ENCODE measurements at regions not wholly inside any gene's neighbourhood (a gene's known extent, or its start where the extent isn't known, plus 50 kb on each side); places are given as distances from the start of the nearest gene placed in this dataset.

GRCh38 chr17:77506371-77506991 lies 365.7 kb downstream of the SEC14L1 start:
- no peak overlapping the region for H3K27ac ChIP-seq
- no peak overlapping the region for H3K4me3 ChIP-seq
- H3K36me3 ChIP-seq, result peaks cover under 1% of the 10 kb centered on the region; the same call in 1 of the 2 replicates
- H3K9me3 ChIP-seq (replicated peaks), result peaks cover 2% of the 10 kb centered on the region; the same call in 1 of the 2 replicates
- H3K4me1 ChIP-seq, result no peaks in the 10 kb centered on the region
- H3K27me3 ChIP-seq, result no peaks in the 10 kb centered on the region
- DNase-seq, result no peak

- DNase-seq, result no peak
- H3K4me1 ChIP-seq, result no peaks in the 10 kb centered on the region
- H3K27ac ChIP-seq, result no peak overlapping the region
- no peak overlapping the region for H3K4me3 ChIP-seq
- peaks cover 6% of the 10 kb centered on the region; the same call in 1 of the 2 replicates for H3K9me3 ChIP-seq (replicated peaks)
- H3K36me3 ChIP-seq, result no peaks in the 10 kb centered on the region
- H3K27me3 ChIP-seq, result no peaks in the 10 kb centered on the region
Observed at GRCh38 chr17:77507111-77507885, 366.5 kb downstream of the SEC14L1 start.

DNA sequence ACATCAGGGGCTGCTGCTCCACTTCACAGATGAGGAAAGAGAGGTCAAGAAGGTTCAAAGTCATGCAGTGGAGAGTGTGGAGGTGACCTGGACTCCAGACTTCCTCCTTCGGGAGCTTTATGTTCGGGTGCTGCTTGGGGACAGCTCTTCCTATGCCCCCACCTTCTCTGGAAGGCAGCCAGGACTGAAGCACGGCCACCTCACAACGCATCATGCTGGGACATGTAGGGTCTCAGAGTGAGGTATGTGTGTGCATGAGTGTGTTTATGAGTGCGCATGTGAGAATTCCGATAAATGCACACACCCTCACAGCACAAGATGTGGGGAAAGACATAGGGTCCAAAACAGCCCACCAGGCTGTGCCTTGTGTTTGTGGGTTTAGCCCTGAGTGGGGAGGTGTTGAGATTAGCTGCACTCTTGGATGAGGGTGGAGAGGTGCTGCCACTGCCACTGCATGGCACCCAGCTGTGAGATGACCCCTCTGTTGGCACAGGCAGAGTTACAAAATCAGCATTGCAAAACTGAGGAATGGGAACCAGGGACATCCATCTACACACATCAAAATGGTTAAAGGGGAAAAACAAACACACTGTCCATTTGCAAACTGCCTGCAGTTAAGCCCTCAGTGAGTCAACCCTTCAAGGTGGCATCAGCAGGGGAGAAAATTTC lies 367.4 kb downstream of the SEC14L1 start:
- Histone ChIP-seq H3K4me1 (no peaks in the 10 kb centered on the region), H3K27ac (no peak overlapping the region), H3K27me3 (no peaks in the 10 kb centered on the region), H3K9me3 (replicated peaks) (peaks cover 11% of the 10 kb centered on the region; the same call in 1 of the 2 replicates), H3K36me3 (no peaks in the 10 kb centered on the region), H3K4me3 (no peak overlapping the region)
- no peak for DNase-seq

DNA sequence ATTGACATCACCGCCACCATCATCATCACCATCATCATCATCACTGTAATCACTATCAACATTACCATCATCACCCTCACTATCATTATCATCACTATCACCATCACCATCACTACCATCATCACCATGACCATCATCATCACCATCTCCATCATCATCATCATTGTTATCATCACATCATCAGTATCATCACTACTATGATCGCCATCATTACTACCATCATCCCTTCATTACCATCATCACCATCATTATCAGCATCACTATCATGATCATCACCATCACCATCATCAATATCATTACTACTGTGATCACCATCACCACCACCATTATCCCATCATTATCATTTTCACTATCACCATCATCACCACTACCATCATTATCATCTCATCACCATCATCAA lies 368.3 kb downstream of the SEC14L1 start:
- Histone ChIP-seq H3K27ac (no peak overlapping the region), H3K27me3 (no peaks in the 10 kb centered on the region), H3K36me3 (no peaks in the 10 kb centered on the region), H3K9me3 (replicated peaks) (peaks cover 16% of the 10 kb centered on the region; the same call in 1 of the 2 replicates), H3K4me3 (no peak overlapping the region), H3K4me1 (no peaks in the 10 kb centered on the region)
- DNase-seq, result no peak

GRCh38 chr17:77509599-77509998 lies 368.8 kb downstream of the SEC14L1 start:
- no peak overlapping the region for H3K4me3 ChIP-seq
- no peaks in the 10 kb centered on the region for H3K27me3 ChIP-seq
- H3K4me1 ChIP-seq, result no peaks in the 10 kb centered on the region
- no peaks in the 10 kb centered on the region; the same call in 1 of the 2 replicates for H3K36me3 ChIP-seq
- H3K9me3 ChIP-seq (replicated peaks), result peaks cover 21% of the 10 kb centered on the region; the same call in 1 of the 2 replicates
- no peak overlapping the region for H3K27ac ChIP-seq
- DNase-seq, result no peak

- H3K9me3 ChIP-seq (replicated peaks), result peaks cover 21% of the 10 kb centered on the region; the same call in 1 of the 2 replicates
- no peak overlapping the region for H3K27ac ChIP-seq
- H3K4me3 ChIP-seq, result no peak overlapping the region
- no peaks in the 10 kb centered on the region for H3K27me3 ChIP-seq
- no peak for DNase-seq
- no peaks in the 10 kb centered on the region for H3K4me1 ChIP-seq
- no peaks in the 10 kb centered on the region; the same call in 1 of the 2 replicates for H3K36me3 ChIP-seq
Observed at GRCh38 chr17:77510133-77510796, 369.5 kb downstream of the SEC14L1 start.

GRCh38 chr17:77511514-77512061 lies 370.8 kb downstream of the SEC14L1 start:
- Histone ChIP-seq H3K4me3 (no peak overlapping the region), H3K27me3 (no peaks in the 10 kb centered on the region), H3K9me3 (replicated peaks) (peaks cover 24% of the 10 kb centered on the region; the same call in 1 of the 2 replicates), H3K4me1 (no peaks in the 10 kb centered on the region), H3K36me3 (no peaks in the 10 kb centered on the region; the same call in 1 of the 2 replicates), H3K27ac (no peak overlapping the region)
- DNase-seq, result no peak

DNA sequence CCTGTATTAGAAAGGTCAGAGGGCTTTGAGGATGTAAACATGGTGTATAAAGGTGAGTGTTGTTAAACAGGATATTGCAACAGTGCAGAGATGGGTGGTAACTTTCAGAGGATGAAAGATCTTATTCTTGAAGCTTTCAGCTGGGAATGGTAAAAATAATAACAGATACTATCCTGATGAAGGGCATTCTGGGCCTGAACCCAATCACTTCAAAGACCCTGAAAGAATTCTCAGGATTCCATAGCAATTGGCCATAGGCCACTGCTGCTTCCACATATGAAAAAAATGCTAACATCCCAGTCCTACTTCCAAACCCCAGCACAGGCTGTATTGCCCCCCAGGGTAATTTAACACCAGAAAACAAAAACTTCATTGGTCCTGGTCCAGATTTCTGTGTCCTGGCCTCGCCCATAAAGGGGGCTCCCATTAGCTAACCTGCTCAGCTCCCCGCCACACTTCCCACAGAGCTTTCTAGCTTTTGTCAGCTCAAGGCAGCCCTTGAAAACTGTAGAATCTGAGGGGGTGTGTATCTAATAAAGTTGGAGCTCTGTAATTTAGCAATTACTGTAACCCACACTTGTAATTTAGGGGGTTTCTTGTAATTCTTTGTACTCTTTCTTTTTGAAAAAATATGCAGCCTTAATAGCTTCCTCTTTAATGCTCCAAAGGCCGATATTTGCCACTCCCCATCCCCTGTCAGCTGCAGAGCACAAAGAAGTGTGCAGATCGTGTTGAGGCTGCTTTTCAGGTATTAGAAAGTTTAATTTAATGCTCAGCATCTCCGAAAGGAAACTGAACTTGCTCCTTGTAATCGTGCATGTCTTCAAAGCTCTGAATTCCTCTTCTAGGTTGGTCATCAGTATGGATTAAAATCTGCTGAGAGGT lies 371.5 kb downstream of the SEC14L1 start:
- no peak overlapping the region for H3K4me3 ChIP-seq
- no peak for DNase-seq
- H3K27ac ChIP-seq, result no peak overlapping the region
- peaks cover 28% of the 10 kb centered on the region for H3K9me3 ChIP-seq (replicated peaks)
- no peaks in the 10 kb centered on the region; the same call in 1 of the 2 replicates for H3K36me3 ChIP-seq
- H3K27me3 ChIP-seq, result no peaks in the 10 kb centered on the region
- no peaks in the 10 kb centered on the region for H3K4me1 ChIP-seq

DNA sequence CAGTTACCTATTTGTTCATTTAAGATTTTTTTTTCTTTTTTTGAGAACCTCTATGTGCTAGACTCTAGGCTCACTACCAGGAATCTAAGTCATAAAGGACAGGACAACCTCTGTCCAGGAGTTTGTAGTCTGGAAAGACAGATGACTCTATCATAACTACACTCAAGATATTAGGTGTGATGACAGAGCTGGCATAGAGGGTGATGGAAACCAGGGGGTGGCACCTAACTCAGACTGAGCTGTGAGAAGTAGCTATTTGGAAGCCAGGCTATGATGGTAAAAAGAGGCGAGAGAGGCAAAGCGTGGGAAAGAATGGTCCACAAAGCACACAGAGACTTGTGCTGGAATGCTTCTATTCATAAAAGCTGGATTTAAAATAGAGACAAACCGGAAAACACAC lies 372.3 kb downstream of the SEC14L1 start:
- DNase-seq, result no peak
- H3K27me3 ChIP-seq, result no peaks in the 10 kb centered on the region
- no peak overlapping the region for H3K27ac ChIP-seq
- no peaks in the 10 kb centered on the region; the same call in 1 of the 2 replicates for H3K36me3 ChIP-seq
- peaks cover 33% of the 10 kb centered on the region for H3K9me3 ChIP-seq (replicated peaks)
- H3K4me1 ChIP-seq, result no peaks in the 10 kb centered on the region
- no peak overlapping the region for H3K4me3 ChIP-seq

DNA sequence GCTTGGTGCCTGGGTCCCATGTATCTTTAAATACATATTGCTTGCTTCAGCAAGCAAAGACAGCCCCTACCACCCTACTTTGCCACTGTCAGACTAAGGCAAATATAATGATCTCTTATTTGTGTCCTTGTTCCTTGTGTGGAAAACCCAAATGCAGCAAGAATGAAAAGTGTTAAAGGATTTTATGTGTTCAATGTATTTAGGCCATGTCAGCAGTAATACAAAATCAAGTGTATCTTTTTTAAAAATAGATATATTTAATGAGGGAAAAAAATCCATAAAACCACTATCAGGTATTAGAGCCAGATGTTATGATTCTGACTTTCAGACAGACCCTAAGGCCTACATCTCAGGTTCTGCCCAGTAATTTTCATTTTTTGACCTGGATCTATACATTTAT lies 374.5 kb downstream of the SEC14L1 start:
- Histone ChIP-seq H3K4me3 (no peak overlapping the region), H3K27ac (no peak overlapping the region), H3K27me3 (no peaks in the 10 kb centered on the region), H3K36me3 (no peaks in the 10 kb centered on the region; the same call in 1 of the 2 replicates), H3K4me1 (no peaks in the 10 kb centered on the region), H3K9me3 (replicated peaks) (peaks cover 33% of the 10 kb centered on the region)
- no peak for DNase-seq

- Histone ChIP-seq H3K4me3 (no peak overlapping the region), H3K27me3 (no peaks in the 10 kb centered on the region; the same call in 1 of the 2 replicates), H3K4me1 (no peaks in the 10 kb centered on the region), H3K36me3 (no peaks in the 10 kb centered on the region; the same call in 1 of the 2 replicates), H3K9me3 (replicated peaks) (peaks cover 27% of the 10 kb centered on the region), H3K27ac (no peak overlapping the region)
- peak in 1 of 2 experiments; percentile 39 for DNase-seq
Observed at GRCh38 chr17:77516902-77517301, 376.1 kb downstream of the SEC14L1 start.

- Histone ChIP-seq H3K4me3 (no peak overlapping the region), H3K9me3 (replicated peaks) (peaks cover 12% of the 10 kb centered on the region), H3K36me3 (no peaks in the 10 kb centered on the region), H3K4me1 (no peaks in the 10 kb centered on the region), H3K27me3 (no peaks in the 10 kb centered on the region; the same call in 1 of the 2 replicates), H3K27ac (no peak overlapping the region)
- no peak for DNase-seq
Observed at GRCh38 chr17:77521076-77521475, 380.3 kb downstream of the SEC14L1 start.

DNA sequence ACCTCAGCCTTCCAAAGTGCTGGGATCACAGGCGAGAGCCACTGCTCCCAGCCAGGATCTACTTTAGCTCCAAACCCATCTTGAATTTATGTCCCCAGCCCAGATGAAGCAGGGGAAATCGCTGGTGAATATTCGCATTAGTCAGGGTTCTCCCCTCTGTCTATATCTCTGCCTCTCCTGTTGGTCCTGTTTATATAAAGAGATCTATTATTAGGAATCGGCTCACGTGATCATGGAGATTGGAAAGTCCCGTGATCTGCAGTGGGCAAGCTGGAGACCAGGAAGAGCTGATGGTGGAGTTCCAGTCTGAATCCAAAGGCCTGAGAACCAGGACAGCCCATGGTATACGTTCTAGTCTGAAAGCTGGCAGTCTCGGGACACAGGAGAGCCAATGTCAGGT lies 382.8 kb downstream of the SEC14L1 start:
- Histone ChIP-seq H3K4me1 (no peaks in the 10 kb centered on the region), H3K9me3 (replicated peaks) (peaks cover 12% of the 10 kb centered on the region), H3K27ac (no peak overlapping the region), H3K27me3 (no peaks in the 10 kb centered on the region; the same call in 1 of the 2 replicates), H3K36me3 (no peaks in the 10 kb centered on the region), H3K4me3 (no peak overlapping the region)
- DNase-seq, result no peak
